SKM-1 treated with dmso at 0.1 percent for 144 hours (cell line): ENCODE measurements at regions not wholly inside any gene's neighbourhood (a gene's known extent, or its start where the extent isn't known, plus 50 kb on each side); places are given as distances from the start of the nearest gene placed in this dataset.

Source experiments
- DNase-seq: peaks from one replicate; lab custom pipeline; 2025; ENCODE audit not compliant: unreplicated experiment; lab: John Stamatoyannopoulos, UW

GRCh38 chr17:77687921-77688320 lies 270.6 kb upstream of the TNRC6C start:
- no peak for DNase-seq

- no peak for DNase-seq
Observed at GRCh38 chr17:77688369-77688768, 270.1 kb upstream of the TNRC6C start.

GRCh38 chr17:77690271-77691161 lies 268.0 kb upstream of the TNRC6C start:
- DNase-seq, result no peak

- no peak for DNase-seq
Observed at GRCh38 chr17:77691216-77692085, 267.1 kb upstream of the TNRC6C start.

- DNase-seq, result no peak
Observed at GRCh38 chr17:77692571-77693161, 265.8 kb upstream of the TNRC6C start.

GRCh38 chr17:77693301-77693700 lies 265.2 kb upstream of the TNRC6C start:
- no peak for DNase-seq

- no peak for DNase-seq
Observed at GRCh38 chr17:77693776-77694175, 264.7 kb upstream of the TNRC6C start.

GRCh38 chr17:77694391-77695363 lies 263.8 kb upstream of the TNRC6C start:
- no peak for DNase-seq

GRCh38 chr17:77695386-77695785 lies 263.1 kb upstream of the TNRC6C start:
- no peak for DNase-seq

GRCh38 chr17:77696151-77696720 lies 262.3 kb upstream of the TNRC6C start:
- DNase-seq, result no peak

- DNase-seq, result no peak
Observed at GRCh38 chr17:77696721-77697460, 261.6 kb upstream of the TNRC6C start.

GRCh38 chr17:77697480-77698400 lies 260.8 kb upstream of the TNRC6C start:
- no peak for DNase-seq

GRCh38 chr17:77698903-77699623 lies 259.4 kb upstream of the TNRC6C start:
- DNase-seq, result no peak

GRCh38 chr17:77700165-77700881 lies 258.2 kb upstream of the TNRC6C start:
- DNase-seq, result no peak

GRCh38 chr17:77701996-77702395 lies 256.5 kb upstream of the TNRC6C start:
- DNase-seq, result no peak

GRCh38 chr17:77704048-77704815 lies 254.3 kb upstream of the TNRC6C start:
- no peak for DNase-seq
